ENCODE measurements at regions not wholly inside any gene's neighbourhood (a gene's known extent, or its start where the extent isn't known, plus 50 kb on each side); places are given as distances from the start of the nearest gene placed in this dataset.

- Histone ChIP-seq H2AFZ (ENCODE audit: low read length) (no peak overlapping the region), H3K36me3 (ENCODE audit: insufficient read depth, low read length) (no peaks in the 10 kb centered on the region), H3K9ac (ENCODE audit: low read depth, low read length, poor library complexity, severe bottlenecking) (no peak overlapping the region), H3K79me2 (ENCODE audit: insufficient read depth, low read length) (no peaks in the 10 kb centered on the region), H3F3A (ENCODE audit: low read depth) (no peaks in the 10 kb centered on the region), H3K27me3 (ENCODE audit: insufficient read depth, low read length, poor library complexity, severe bottlenecking) (no peaks in the 10 kb centered on the region), H3K4me1 (ENCODE audit: insufficient read depth, low read length, poor library complexity, severe bottlenecking) (no peaks in the 10 kb centered on the region), H3K4me2 (ENCODE audit: low read depth, low read length, poor library complexity, severe bottlenecking) (no peak overlapping the region), H3K9me3 (ENCODE audit: insufficient read depth, low read depth, low read length) (peaks cover 10% of the 10 kb centered on the region; the same call in 1 of the 2 replicates), H3K9me2 (replicated peaks; ENCODE audit: low read depth, low read length) (no peaks in the 10 kb centered on the region), H3K4me3 (ENCODE audit: low read length, poor library complexity, severe bottlenecking) (no peak overlapping the region), H4K20me1 (ENCODE audit: insufficient read depth, low read length, poor library complexity, severe bottlenecking) (no peaks in the 10 kb centered on the region)
- TF ChIP-seq CTCF (conservative IDR thresholded peaks at IDR 0.05; ENCODE audit: low read length): no peak
Observed at GRCh38 chr22:48560836-48561235, 1266.8 kb downstream of the BRD1 start.

- no peak overlapping the region for H2AFZ ChIP-seq (ENCODE audit: low read length)
- H3F3A ChIP-seq (ENCODE audit: low read depth): no peaks in the 10 kb centered on the region
- H3K4me2 ChIP-seq (ENCODE audit: low read depth, low read length, poor library complexity, severe bottlenecking): no peak overlapping the region
- H3K79me2 ChIP-seq (ENCODE audit: insufficient read depth, low read length): no peaks in the 10 kb centered on the region
- H3K27me3 ChIP-seq (ENCODE audit: insufficient read depth, low read length, poor library complexity, severe bottlenecking): no peaks in the 10 kb centered on the region
- no peak overlapping the region for H3K4me3 ChIP-seq (ENCODE audit: low read length, poor library complexity, severe bottlenecking)
- H3K9me3 ChIP-seq (ENCODE audit: insufficient read depth, low read depth, low read length): peaks cover 10% of the 10 kb centered on the region; the same call in 1 of the 2 replicates
- no peaks in the 10 kb centered on the region for H3K4me1 ChIP-seq (ENCODE audit: insufficient read depth, low read length, poor library complexity, severe bottlenecking)
- no peak overlapping the region for H3K9ac ChIP-seq (ENCODE audit: low read depth, low read length, poor library complexity, severe bottlenecking)
- TF ChIP-seq EZH2phosphoT487 (IDR thresholded peaks at IDR 0.05; ENCODE audit: borderline replicate concordance) (no peak), CTCF (conservative IDR thresholded peaks at IDR 0.05; ENCODE audit: low read length) (no peak)
- H3K36me3 ChIP-seq (ENCODE audit: insufficient read depth, low read length): no peaks in the 10 kb centered on the region
- no peaks in the 10 kb centered on the region for H4K20me1 ChIP-seq (ENCODE audit: insufficient read depth, low read length, poor library complexity, severe bottlenecking)
- H3K9me2 ChIP-seq (replicated peaks; ENCODE audit: low read depth, low read length): no peaks in the 10 kb centered on the region
Observed at GRCh38 chr22:48560389-48560751, 1267.3 kb downstream of the BRD1 start.

- no peak for TF ChIP-seq CTCF (conservative IDR thresholded peaks at IDR 0.05; ENCODE audit: low read length)
- TF ChIP-seq EZH2phosphoT487 (IDR thresholded peaks at IDR 0.05; ENCODE audit: borderline replicate concordance): no peak
Observed at GRCh38 chr22:48559647-48560388, 1267.9 kb downstream of the BRD1 start.

More at GRCh38 chr22:48559647-48560388, 1267.9 kb downstream of the BRD1 start:
- Histone ChIP-seq H3K9me2 (replicated peaks; ENCODE audit: low read depth, low read length) (no peaks in the 10 kb centered on the region), H3K27me3 (ENCODE audit: insufficient read depth, low read length, poor library complexity, severe bottlenecking) (no peaks in the 10 kb centered on the region), H3F3A (ENCODE audit: low read depth) (no peaks in the 10 kb centered on the region), H3K9ac (ENCODE audit: low read depth, low read length, poor library complexity, severe bottlenecking) (no peak overlapping the region), H3K4me2 (ENCODE audit: low read depth, low read length, poor library complexity, severe bottlenecking) (no peak overlapping the region), H3K4me1 (ENCODE audit: insufficient read depth, low read length, poor library complexity, severe bottlenecking) (no peaks in the 10 kb centered on the region), H3K4me3 (ENCODE audit: low read length, poor library complexity, severe bottlenecking) (no peak overlapping the region), H3K79me2 (ENCODE audit: insufficient read depth, low read length) (no peaks in the 10 kb centered on the region), H3K36me3 (ENCODE audit: insufficient read depth, low read length) (no peaks in the 10 kb centered on the region), H4K20me1 (ENCODE audit: insufficient read depth, low read length, poor library complexity, severe bottlenecking) (no peaks in the 10 kb centered on the region), H3K9me3 (ENCODE audit: insufficient read depth, low read depth, low read length) (peaks cover 10% of the 10 kb centered on the region; the same call in 1 of the 2 replicates), H2AFZ (ENCODE audit: low read length) (no peak overlapping the region)
